GM12878 (cell line): ENCODE measurements at regions not wholly inside any gene's neighbourhood (a gene's known extent, or its start where the extent isn't known, plus 50 kb on each side); places are given as distances from the start of the nearest gene placed in this dataset.

Experiments used
- ATAC-seq: fragments of 200-7000 bp; cut with Tn5 transposase; 3 replicates; pipeline ENCODE4 v1.9.1; 2020; ENCODE audit warnings: mild to moderate bottlenecking, moderate library complexity
- BruUV-seq: library from RNA; stranded (reverse); fragments of 400-500 nt; replicated peaks from 2 replicates; lab custom pipeline; 2021; lab: Mats Ljungman, UMichigan
- CTCF ChIA-PET: fragments of 300-600 bp; sonication (Branson Sonifier 250); formaldehyde crosslinking; extraction: SDS; loops from one replicate; lab custom pipeline; 2021; ENCODE audit warnings: inconsistent platforms; lab: Yijun Ruan, JAX
- POLR2A ChIA-PET: fragments of 350-600 bp; formaldehyde crosslinking; extraction: SDS; loops from one replicate; lab custom pipeline; 2021; ENCODE audit warnings: inconsistent platforms; lab: Charles Lee
- RAD21 ChIA-PET: fragments of 300-600 bp; sonication (Branson Sonifier 250); formaldehyde crosslinking; loops from one replicate; lab custom pipeline; 2023; ENCODE audit warnings: antibody characterized with exemption; ENCODE audit not compliant: unreplicated experiment; lab: Charles Lee
- SMC1A ChIA-PET: fragments of 300-600 bp; sonication (Branson Sonifier 250); formaldehyde crosslinking; loops from one replicate; lab custom pipeline; 2023; ENCODE audit not compliant: unreplicated experiment, uncharacterized antibody; lab: Charles Lee
- DNase-seq: peaks from one replicate; pipeline ENCODE4 v3.0.0-alpha.2; 2011; ENCODE audit warnings: low read depth, low spot score
- FAIRE-seq: peaks from 3 replicates; lab custom pipeline; 2011; peaks lifted over from hg19 to GRCh38; lab: Jason Lieb, UNC
- H2AFZ ChIP-seq: 2 replicates; pipeline ENCODE4 v1.6.0; 2011; ENCODE audit warnings: low read depth, low read length, control low read depth; ENCODE audit not compliant: control insufficient read depth
- H3K27ac ChIP-seq: 2 replicates; pipeline ENCODE4 v1.5.1; 2011; ENCODE audit warnings: control low read depth; ENCODE audit not compliant: control insufficient read depth, insufficient read depth
- H3K27me3 ChIP-seq, 2 experiments: replicated peaks in 1 of 2; 2 replicates each; pipeline versions ENCODE4 v1.6.0 to v1.6.1; 2011; ENCODE audit warnings: low read length in 1 of 2; ENCODE audit not compliant: control insufficient read depth in 2 of 2, insufficient read depth in 2 of 2
- H3K36me3 ChIP-seq, 2 experiments: 2 replicates each; pipeline ENCODE4 v1.5.1; 2011; ENCODE audit warnings: low read length in 1 of 2; ENCODE audit not compliant: control insufficient read depth in 2 of 2, insufficient read depth in 2 of 2
- H3K4me1 ChIP-seq: 2 replicates; pipeline ENCODE4 v1.6.1; 2011; ENCODE audit warnings: mild to moderate bottlenecking, low read length, moderate library complexity, mixed read lengths; ENCODE audit not compliant: control insufficient read depth, insufficient read depth
- H3K4me2 ChIP-seq: 2 replicates; pipeline ENCODE4 v1.6.0; 2011; ENCODE audit warnings: control low read depth; ENCODE audit not compliant: control insufficient read depth, insufficient read depth
- H3K4me3 ChIP-seq: fragments of 200-600 bp; sonication (generic); 2 replicates; pipeline ENCODE4 v1.5.1; 2016
- H3K79me2 ChIP-seq: 2 replicates; pipeline ENCODE4 v1.6.0; 2011; ENCODE audit warnings: low read length; ENCODE audit not compliant: control insufficient read depth, insufficient read depth
- H3K9ac ChIP-seq: 2 replicates; pipeline ENCODE4 v1.8.0; 2011; ENCODE audit warnings: low read length, control low read depth, mixed read lengths; ENCODE audit not compliant: control insufficient read depth, insufficient read depth
- H3K9me3 ChIP-seq: replicated peaks from 3 replicates; pipeline ENCODE4 v1.5.1; 2011; ENCODE audit warnings: mild to moderate bottlenecking, low read length; ENCODE audit not compliant: control insufficient read depth, insufficient read depth
- H4K20me1 ChIP-seq: 2 replicates; pipeline ENCODE4 v1.6.0; 2011; ENCODE audit not compliant: control insufficient read depth, insufficient read depth
- ATF3 ChIP-seq: IDR thresholded peaks from 2 replicates; pipeline ENCODE4 v1.6.1; 2011; ENCODE audit warnings: low read depth, mild to moderate bottlenecking, low read length, moderate library complexity, borderline replicate concordance; ENCODE audit errors: extremely low read depth
- CEBPB ChIP-seq, 2 experiments: fragments of 150-350 bp in 1 of 2; IDR thresholded peaks; 2 replicates each; pipeline ENCODE4 v1.6.1; 2012 to 2014; ENCODE audit warnings: low read depth in 2 of 2, low read length in 2 of 2, borderline replicate concordance in 1 of 2, inconsistent platforms in 1 of 2
- EZH2 ChIP-seq: IDR thresholded peaks from 2 replicates; pipeline ENCODE4 v1.6.1; 2012; ENCODE audit warnings: low read depth, mild to moderate bottlenecking, control low read depth, inconsistent platforms, low read length, borderline replicate concordance; ENCODE audit not compliant: control insufficient read depth
- GABPA ChIP-seq: IDR thresholded peaks from 2 replicates; pipeline ENCODE4 v1.6.1; 2014; ENCODE audit warnings: antibody characterized with exemption, low read depth, mild to moderate bottlenecking, inconsistent platforms
- HSF1 ChIP-seq: fragments of 150-350 bp; IDR thresholded peaks from 2 replicates; pipeline ENCODE4 v1.6.1; 2014; ENCODE audit warnings: mild to moderate bottlenecking, low read depth, low read length
- IKZF2 ChIP-seq, 2 experiments: fragments of 450-650 bp; IDR thresholded peaks; 2 replicates each; pipeline ENCODE4 v1.6.1; 2017; ENCODE audit warnings: mild to moderate bottlenecking in 2 of 2, moderate library complexity in 2 of 2
- IRF3 ChIP-seq: fragments of 450-650 bp; IDR thresholded peaks from 2 replicates; pipeline ENCODE4 v1.6.1; 2014; ENCODE audit warnings: mild to moderate bottlenecking
- KLF5 ChIP-seq: fragments of 450-650 bp; IDR thresholded peaks from 2 replicates; pipeline ENCODE4 v1.6.1; 2014; ENCODE audit warnings: mild to moderate bottlenecking; ENCODE audit not compliant: partially characterized antibody
- MAX ChIP-seq: IDR thresholded peaks from 2 replicates; pipeline ENCODE4 v1.6.1; 2012; ENCODE audit warnings: low read depth, low read length, improper control_type of control experiment
- MEF2A ChIP-seq: IDR thresholded peaks from 2 replicates; pipeline ENCODE4 v1.6.1; 2011; ENCODE audit warnings: low read depth, mild to moderate bottlenecking, low read length, moderate library complexity; ENCODE audit not compliant: insufficient read depth
- PKNOX1 ChIP-seq: fragments of 450-650 bp; IDR thresholded peaks from 2 replicates; pipeline ENCODE4 v1.6.1; 2016; ENCODE audit warnings: mild to moderate bottlenecking
- RBBP5 ChIP-seq: fragments of 200-600 bp; sonication (generic); conservative IDR thresholded peaks from 2 replicates; pipeline ENCODE4 v1.6.1; 2016
- SIX5 ChIP-seq: IDR thresholded peaks from 2 replicates; pipeline ENCODE4 v1.6.1; 2011; ENCODE audit warnings: mild to moderate bottlenecking, low read depth, low read length, moderate library complexity; ENCODE audit not compliant: severe bottlenecking
- SUZ12 ChIP-seq: fragments of 200-600 bp; sonication (generic); IDR thresholded peaks from one replicate; pipeline ENCODE4 v1.6.1; 2018; ENCODE audit warnings: antibody characterized with exemption, mild to moderate bottlenecking; ENCODE audit not compliant: unreplicated experiment
- TCF12 ChIP-seq: IDR thresholded peaks from 2 replicates; pipeline ENCODE4 v1.6.1; 2011; ENCODE audit warnings: low read depth, mild to moderate bottlenecking, low read length
- TCF3 ChIP-seq: IDR thresholded peaks from 2 replicates; pipeline ENCODE4 v1.6.1; 2012; ENCODE audit warnings: low read depth, mild to moderate bottlenecking, low read length, borderline replicate concordance; ENCODE audit not compliant: insufficient read depth
- YBX1 ChIP-seq: fragments of 450-650 bp; IDR thresholded peaks from 2 replicates; pipeline ENCODE4 v1.6.1; 2016; ENCODE audit warnings: antibody characterized with exemption
- ZSCAN29 ChIP-seq: fragments of 450-650 bp; IDR thresholded peaks from 2 replicates; pipeline ENCODE4 v1.6.1; 2017; ENCODE audit warnings: mild to moderate bottlenecking, moderate library complexity
- WGBS: methylation state at CpG from one replicate; pipeline ENCODE4 v1.1.6; 2016; ENCODE audit warnings: low lambda C conversion rate; ENCODE audit not compliant: insufficient replicate concordance, insufficient coverage; ENCODE audit errors: missing lambda C conversion rate; 5-methylcytosine and 5-hydroxymethylcytosine counted together
- in situ Hi-C: fragments of 300-500 bp; cut with MboI; formaldehyde crosslinking; loops from 9 replicates; pipeline ENCODE4 v1.14.3; 2018; ENCODE audit warnings: mixed read lengths
- intact Hi-C: fragments of 100-400 bp; cut with micrococcal nuclease; formaldehyde crosslinking; loops from one replicate; pipeline ENCODE4 v1.14.2; 2022; ENCODE audit not compliant: unreplicated experiment

- WGBS = 85% methylated on average over 2 of the region's 2 CpGs
- TF ChIP-seq PKNOX1 (no peak), GABPA (no peak), ATF3 (no peak), MAX (no peak), TCF12 (no peak), TCF3 (no peak), SIX5 (no peak), RBBP5 (no peak), SUZ12 (no peak), KLF5 (no peak), IKZF2 (IDR thresholded peaks at IDR 0.05) (no peak), YBX1 (no peak), CEBPB (IDR thresholded peaks at IDR 0.05; ENCODE audit: borderline replicate concordance in 1 of 2, low read depth in 2 of 2, low read length in 2 of 2) (no peak), ZSCAN29 (no peak), HSF1 (no peak), IRF3 (no peak), MEF2A (no peak), EZH2 (no peak)
These were observed 492.9 kb downstream of the CCDC171 start for GRCh38 chr9:16045651-16046280.

More at GRCh38 chr9:16045651-16046280, 492.9 kb downstream of the CCDC171 start:
- no TSS peak for BruUV-seq
- ChIA-PET RAD21 (no interaction called here), SMC1A (no interaction called here), POLR2A (no interaction called here), CTCF (no interaction called here)
- intact Hi-C loops = no loop called here
- Histone ChIP-seq H3K27me3 (no peaks in the 10 kb centered on the region), H3K9me3 (no peaks in the 10 kb centered on the region; the same call in 1 of the 3 replicates), H4K20me1 (no peaks in the 10 kb centered on the region), H2AFZ (no peak overlapping the region), H3K27ac (no peak overlapping the region), H3K79me2 (no peaks in the 10 kb centered on the region), H3K4me1 (no peaks in the 10 kb centered on the region), H3K4me3 (no peak overlapping the region), H3K9ac (no peak overlapping the region), H3K4me2 (no peak overlapping the region), H3K36me3 (no peaks in the 10 kb centered on the region)
- DNase-seq (no peak), FAIRE-seq (no peak), ATAC-seq (no peak)
- in situ Hi-C loops = no loop called here
